Nephron progenitor cell (in vitro differentiated cells): ENCODE measurements at regions not wholly inside any gene's neighbourhood (a gene's known extent, or its start where the extent isn't known, plus 50 kb on each side); places are given as distances from the start of the nearest gene placed in this dataset.

ENCODE experiments used
- DNase-seq: peaks from one replicate; pipeline ENCODE4 v3.0.0; 2021
- H3K27ac Mint-ChIP-seq: 2 replicates; pipeline ENCODE4 v1.8.0; 2021; ENCODE audit warnings: mild to moderate bottlenecking, moderate library complexity, mixed read lengths
- H3K27me3 Mint-ChIP-seq: 2 replicates; pipeline ENCODE4 v1.8.0; 2021; ENCODE audit warnings: mild to moderate bottlenecking, low read depth, mixed read lengths; ENCODE audit not compliant: poor library complexity
- H3K36me3 Mint-ChIP-seq: 2 replicates; pipeline ENCODE4 v1.8.0; 2021; ENCODE audit warnings: low read depth, mixed read lengths
- H3K4me1 Mint-ChIP-seq: 2 replicates; pipeline ENCODE4 v1.8.0; 2021; ENCODE audit warnings: mixed read lengths
- H3K4me3 Mint-ChIP-seq: 2 replicates; pipeline ENCODE4 v1.8.0; 2021; ENCODE audit warnings: mild to moderate bottlenecking, moderate library complexity, mixed read lengths
- H3K9me3 Mint-ChIP-seq: 2 replicates; pipeline ENCODE4 v1.8.0; 2021; ENCODE audit warnings: mild to moderate bottlenecking, moderate library complexity, mixed read lengths
- TF ChIP-seq, protein P1 (sequence below): fragments of 200-600 bp; sonication (generic); IDR thresholded peaks from 2 replicates; pipeline ENCODE4 v1.5.0; 2021; ENCODE audit warnings: antibody characterized with exemption

DNA sequence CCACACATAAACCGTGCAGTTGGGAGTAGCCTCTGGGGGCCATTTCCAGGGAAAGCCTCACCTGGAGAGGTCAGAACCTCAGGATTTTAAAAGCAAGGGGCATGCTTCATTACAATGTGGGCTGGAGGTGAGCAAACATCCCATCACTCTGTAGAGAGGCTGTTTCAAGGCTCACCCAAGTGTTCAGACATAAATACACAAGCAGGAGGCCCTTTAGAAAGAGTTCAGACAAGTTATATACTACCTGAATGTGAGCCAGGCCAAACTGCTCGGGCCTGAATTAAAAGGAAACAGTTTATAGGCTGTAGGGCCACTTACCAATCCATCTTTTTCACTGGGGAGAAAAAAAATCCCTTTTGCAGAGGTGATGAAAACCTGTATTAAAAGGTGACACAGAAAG is 540.0 kb upstream of the ZEB2 start:
- Mint-ChIP-seq H3K4me1 (peaks cover 11% of the 10 kb centered on the region), H3K27ac (no peak overlapping the region), H3K9me3 (no peaks in the 10 kb centered on the region), H3K4me3 (no peak overlapping the region), H3K36me3 (no peaks in the 10 kb centered on the region), H3K27me3 (no peaks in the 10 kb centered on the region)
- TF ChIP-seq, protein P1, sequence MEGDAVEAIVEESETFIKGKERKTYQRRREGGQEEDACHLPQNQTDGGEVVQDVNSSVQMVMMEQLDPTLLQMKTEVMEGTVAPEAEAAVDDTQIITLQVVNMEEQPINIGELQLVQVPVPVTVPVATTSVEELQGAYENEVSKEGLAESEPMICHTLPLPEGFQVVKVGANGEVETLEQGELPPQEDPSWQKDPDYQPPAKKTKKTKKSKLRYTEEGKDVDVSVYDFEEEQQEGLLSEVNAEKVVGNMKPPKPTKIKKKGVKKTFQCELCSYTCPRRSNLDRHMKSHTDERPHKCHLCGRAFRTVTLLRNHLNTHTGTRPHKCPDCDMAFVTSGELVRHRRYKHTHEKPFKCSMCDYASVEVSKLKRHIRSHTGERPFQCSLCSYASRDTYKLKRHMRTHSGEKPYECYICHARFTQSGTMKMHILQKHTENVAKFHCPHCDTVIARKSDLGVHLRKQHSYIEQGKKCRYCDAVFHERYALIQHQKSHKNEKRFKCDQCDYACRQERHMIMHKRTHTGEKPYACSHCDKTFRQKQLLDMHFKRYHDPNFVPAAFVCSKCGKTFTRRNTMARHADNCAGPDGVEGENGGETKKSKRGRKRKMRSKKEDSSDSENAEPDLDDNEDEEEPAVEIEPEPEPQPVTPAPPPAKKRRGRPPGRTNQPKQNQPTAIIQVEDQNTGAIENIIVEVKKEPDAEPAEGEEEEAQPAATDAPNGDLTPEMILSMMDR = no peak
- DNase-seq = no peak

DNA sequence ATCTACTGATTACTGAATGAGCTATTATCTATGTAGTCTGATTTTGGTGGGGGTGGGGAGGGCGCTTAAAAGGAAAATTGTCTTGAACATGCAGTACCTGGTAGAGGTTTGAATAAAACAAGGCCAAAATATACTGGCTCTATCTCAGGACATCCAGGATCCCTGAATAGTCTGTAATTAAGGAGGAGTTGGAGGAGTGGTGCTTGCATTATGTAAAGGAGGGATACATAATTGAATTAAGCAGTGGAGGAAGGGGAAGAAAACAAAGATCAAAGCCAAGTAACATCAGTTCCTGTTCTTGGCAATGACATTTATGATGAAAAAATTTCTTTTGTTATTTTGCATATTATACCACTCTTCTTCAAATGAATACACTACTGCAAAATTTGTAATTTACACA is 539.4 kb upstream of the ZEB2 start:
- Mint-ChIP-seq H3K9me3 (no peaks in the 10 kb centered on the region), H3K27me3 (no peaks in the 10 kb centered on the region), H3K4me3 (no peak overlapping the region), H3K4me1 (peaks cover 11% of the 10 kb centered on the region), H3K27ac (no peak overlapping the region), H3K36me3 (no peaks in the 10 kb centered on the region)
- no peak for DNase-seq
- TF ChIP-seq, protein P1 = no peak

GRCh38 chr2:145058457-145058856 is 538.5 kb upstream of the ZEB2 start:
- Mint-ChIP-seq H3K4me3 (no peak overlapping the region), H3K9me3 (no peaks in the 10 kb centered on the region), H3K4me1 (peaks cover 11% of the 10 kb centered on the region), H3K27me3 (peaks cover 4% of the 10 kb centered on the region), H3K36me3 (no peaks in the 10 kb centered on the region), H3K27ac (no peak overlapping the region)
- TF ChIP-seq, protein P1 = no peak
- no peak for DNase-seq

GRCh38 chr2:145055651-145056050 is 535.7 kb upstream of the ZEB2 start:
- Mint-ChIP-seq H3K4me3 (no peak overlapping the region), H3K36me3 (no peaks in the 10 kb centered on the region), H3K4me1 (peaks cover 11% of the 10 kb centered on the region), H3K27me3 (peaks cover 4% of the 10 kb centered on the region), H3K27ac (no peak overlapping the region), H3K9me3 (no peaks in the 10 kb centered on the region)
- DNase-seq = no peak
- TF ChIP-seq, protein P1 = no peak

DNA sequence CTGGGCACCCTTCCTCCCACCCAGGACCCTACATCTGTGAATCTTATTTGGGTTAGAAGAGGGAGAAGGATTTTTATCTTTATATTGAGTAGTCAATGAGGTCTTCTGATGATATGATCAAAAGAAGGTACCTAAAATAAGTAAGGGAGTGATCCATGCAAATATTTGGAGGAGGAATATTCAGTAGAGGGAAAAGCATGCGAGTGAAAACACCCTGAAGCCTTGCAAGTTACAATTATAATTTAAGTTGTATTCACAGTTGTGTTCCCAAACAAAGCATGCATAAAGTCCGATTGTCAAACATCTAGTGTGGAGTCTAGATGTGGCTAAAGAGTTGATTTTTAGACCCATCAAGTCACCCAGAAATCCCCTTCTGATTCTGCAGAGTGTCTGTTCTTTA is 530.2 kb upstream of the ZEB2 start:
- no peak for DNase-seq
- Mint-ChIP-seq H3K4me1 (no peaks in the 10 kb centered on the region), H3K9me3 (no peaks in the 10 kb centered on the region), H3K4me3 (no peak overlapping the region), H3K27ac (no peak overlapping the region), H3K36me3 (no peaks in the 10 kb centered on the region), H3K27me3 (peaks cover 4% of the 10 kb centered on the region)
- TF ChIP-seq, protein P1 = no peak

DNA sequence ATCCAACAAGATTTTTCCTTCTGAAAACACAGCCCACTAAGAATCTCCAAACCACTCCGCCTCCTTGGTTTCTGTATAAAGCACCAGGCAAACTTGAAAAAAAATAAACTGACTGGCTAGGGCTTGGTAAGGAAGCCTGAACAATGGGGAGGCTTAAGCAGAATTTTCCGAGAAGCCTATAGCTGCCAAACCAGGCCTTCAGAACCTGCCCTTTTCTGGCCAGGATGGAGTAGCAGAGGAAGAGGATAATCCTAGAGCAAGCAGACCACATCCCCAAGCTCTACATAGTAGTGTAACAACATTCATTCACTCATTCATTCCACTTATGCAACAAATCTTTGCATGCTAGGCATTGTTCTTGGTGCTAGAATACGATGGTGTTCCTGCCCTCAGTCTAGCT is 529.6 kb upstream of the ZEB2 start:
- Mint-ChIP-seq H3K27ac (no peak overlapping the region), H3K4me1 (no peaks in the 10 kb centered on the region), H3K9me3 (no peaks in the 10 kb centered on the region), H3K27me3 (peaks cover 4% of the 10 kb centered on the region), H3K36me3 (no peaks in the 10 kb centered on the region), H3K4me3 (no peak overlapping the region)
- TF ChIP-seq, protein P1 = no peak
- no peak for DNase-seq
